WTC11 (cell line): ENCODE measurements at regions not wholly inside any gene's neighbourhood (a gene's known extent, or its start where the extent isn't known, plus 50 kb on each side); places are given as distances from the start of the nearest gene placed in this dataset.

Source experiments
- GRHL2 ChIP-seq: fragments of 250-450 bp; sonication (Bioruptor Pico); IDR thresholded peaks from 2 replicates; pipeline ENCODE4 v1.8.0; 2022; ENCODE audit warnings: mild to moderate bottlenecking, moderate library complexity; ENCODE audit not compliant: insufficient replicate concordance, severe bottlenecking
- NR1H2 ChIP-seq: sonication (generic); formaldehyde crosslinking; IDR thresholded peaks from 2 replicates; pipeline ENCODE4 v1.9.0; 2021; ENCODE audit warnings: mild to moderate bottlenecking, moderate library complexity, missing genetic modification reagents
- NR3C1 ChIP-seq: sonication (generic); formaldehyde crosslinking; conservative IDR thresholded peaks from 2 replicates; pipeline ENCODE4 v1.8.1; 2023; ENCODE audit warnings: low read depth, mild to moderate bottlenecking, missing genetic modification reagents
- ZNF416 ChIP-seq: fragments of 250-450 bp; sonication (Bioruptor Pico); IDR thresholded peaks from 2 replicates; pipeline ENCODE4 v1.9.0; 2021; ENCODE audit warnings: mild to moderate bottlenecking, inconsistent platforms
- TF ChIP-seq, protein P1 (sequence below): fragments of 200-600 bp; IDR thresholded peaks from 2 replicates; pipeline ENCODE4 v1.8.0; 2022; ENCODE audit warnings: antibody characterized with exemption
- TF ChIP-seq, protein P2 (sequence below): sonication (generic); formaldehyde crosslinking; IDR thresholded peaks from 2 replicates; pipeline ENCODE4 v1.8.0; 2022; ENCODE audit warnings: mild to moderate bottlenecking, missing genetic modification reagents

DNA sequence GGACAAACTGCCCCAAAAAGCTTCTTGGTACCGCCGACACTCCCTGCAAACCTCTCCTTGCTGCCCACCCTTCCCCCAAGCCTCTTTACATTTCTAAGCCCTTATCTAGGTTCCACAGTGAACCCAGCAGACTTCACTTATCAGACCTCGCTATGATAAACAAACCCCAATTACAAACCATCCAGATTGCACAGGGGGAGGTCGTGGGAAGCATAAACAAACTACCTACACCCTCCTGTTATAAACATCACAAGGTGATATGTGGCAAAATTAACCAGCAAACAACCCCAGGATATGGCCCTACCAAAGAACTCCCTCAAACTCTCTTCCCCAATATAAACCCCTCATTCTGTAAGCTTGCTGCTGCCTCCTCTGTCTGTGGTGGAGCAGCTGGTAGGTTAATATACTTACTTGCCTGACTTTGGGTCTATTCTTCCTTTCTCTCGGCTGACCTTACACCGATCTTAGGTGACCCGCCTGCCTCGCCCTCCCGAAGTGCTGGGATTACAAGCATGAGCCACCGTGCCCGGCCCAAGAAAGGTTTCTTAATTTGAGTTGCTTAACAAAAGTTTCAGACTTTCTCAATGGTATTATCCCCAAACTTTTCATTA, 66.0 kb upstream of the TENM4 start:
- TF ChIP-seq, protein P1, sequence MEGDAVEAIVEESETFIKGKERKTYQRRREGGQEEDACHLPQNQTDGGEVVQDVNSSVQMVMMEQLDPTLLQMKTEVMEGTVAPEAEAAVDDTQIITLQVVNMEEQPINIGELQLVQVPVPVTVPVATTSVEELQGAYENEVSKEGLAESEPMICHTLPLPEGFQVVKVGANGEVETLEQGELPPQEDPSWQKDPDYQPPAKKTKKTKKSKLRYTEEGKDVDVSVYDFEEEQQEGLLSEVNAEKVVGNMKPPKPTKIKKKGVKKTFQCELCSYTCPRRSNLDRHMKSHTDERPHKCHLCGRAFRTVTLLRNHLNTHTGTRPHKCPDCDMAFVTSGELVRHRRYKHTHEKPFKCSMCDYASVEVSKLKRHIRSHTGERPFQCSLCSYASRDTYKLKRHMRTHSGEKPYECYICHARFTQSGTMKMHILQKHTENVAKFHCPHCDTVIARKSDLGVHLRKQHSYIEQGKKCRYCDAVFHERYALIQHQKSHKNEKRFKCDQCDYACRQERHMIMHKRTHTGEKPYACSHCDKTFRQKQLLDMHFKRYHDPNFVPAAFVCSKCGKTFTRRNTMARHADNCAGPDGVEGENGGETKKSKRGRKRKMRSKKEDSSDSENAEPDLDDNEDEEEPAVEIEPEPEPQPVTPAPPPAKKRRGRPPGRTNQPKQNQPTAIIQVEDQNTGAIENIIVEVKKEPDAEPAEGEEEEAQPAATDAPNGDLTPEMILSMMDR: no peak
- TF ChIP-seq NR3C1 (CRISPR knock-in tag) (no peak), GRHL2 (CRISPR knock-in tag) (no peak), ZNF416 (CRISPR knock-in tag) (no peak), NR1H2 (CRISPR knock-in tag) (no peak)
- TF ChIP-seq, protein P2, sequence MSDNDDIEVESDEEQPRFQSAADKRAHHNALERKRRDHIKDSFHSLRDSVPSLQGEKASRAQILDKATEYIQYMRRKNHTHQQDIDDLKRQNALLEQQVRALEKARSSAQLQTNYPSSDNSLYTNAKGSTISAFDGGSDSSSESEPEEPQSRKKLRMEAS (CRISPR knock-in tag): no peak
